NCI-H748 (cell line): ENCODE measurements at regions not wholly inside any gene's neighbourhood (a gene's known extent, or its start where the extent isn't known, plus 50 kb on each side); places are given as distances from the start of the nearest gene placed in this dataset.

Experiments
- DNase-seq: peaks from one replicate; lab custom pipeline; 2025; ENCODE audit not compliant: unreplicated experiment; lab: John Stamatoyannopoulos, UW

DNA sequence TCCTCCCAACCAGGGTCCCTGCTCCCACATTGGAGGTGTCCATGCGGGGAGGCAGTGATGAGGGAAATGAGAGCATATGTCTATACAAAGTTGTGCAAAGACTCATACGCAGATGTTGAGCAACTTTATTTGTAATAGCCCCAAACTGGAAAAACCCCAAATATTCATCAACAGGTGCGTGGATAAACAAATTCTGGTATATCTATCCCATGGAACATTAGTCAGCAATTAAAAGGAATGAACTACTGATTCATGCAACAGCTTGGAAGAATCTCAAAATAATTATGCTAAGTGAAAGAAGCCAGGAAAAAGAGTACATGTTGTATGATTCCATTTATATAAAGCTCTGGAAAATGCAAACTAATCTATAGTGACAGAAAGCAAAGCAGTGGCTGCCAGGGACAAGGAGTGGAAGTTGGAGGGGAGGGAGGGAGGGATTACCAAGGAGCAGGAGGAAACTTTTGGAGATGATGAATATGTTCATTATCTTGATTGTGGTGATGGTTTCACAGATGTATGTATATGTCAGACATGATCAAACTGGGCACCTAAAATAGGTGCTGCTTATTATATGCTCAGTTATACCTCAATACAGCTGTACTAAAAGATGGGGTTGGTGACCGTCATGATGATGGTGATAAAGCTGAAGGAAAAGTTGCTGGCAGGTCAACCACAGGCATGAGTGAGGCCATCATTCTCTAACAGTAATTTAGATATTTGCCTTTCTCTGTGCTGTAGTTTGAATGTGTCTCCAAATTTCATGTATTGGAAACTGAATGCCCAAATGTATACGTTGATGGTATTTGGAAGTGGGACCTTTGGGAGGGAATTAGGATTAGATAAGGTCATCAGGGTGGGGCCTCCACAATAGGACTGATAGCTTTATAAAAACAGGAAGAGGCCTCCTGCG is 270.9 kb downstream of the CYP26B1 start:
- DNase-seq = no peak

DNA sequence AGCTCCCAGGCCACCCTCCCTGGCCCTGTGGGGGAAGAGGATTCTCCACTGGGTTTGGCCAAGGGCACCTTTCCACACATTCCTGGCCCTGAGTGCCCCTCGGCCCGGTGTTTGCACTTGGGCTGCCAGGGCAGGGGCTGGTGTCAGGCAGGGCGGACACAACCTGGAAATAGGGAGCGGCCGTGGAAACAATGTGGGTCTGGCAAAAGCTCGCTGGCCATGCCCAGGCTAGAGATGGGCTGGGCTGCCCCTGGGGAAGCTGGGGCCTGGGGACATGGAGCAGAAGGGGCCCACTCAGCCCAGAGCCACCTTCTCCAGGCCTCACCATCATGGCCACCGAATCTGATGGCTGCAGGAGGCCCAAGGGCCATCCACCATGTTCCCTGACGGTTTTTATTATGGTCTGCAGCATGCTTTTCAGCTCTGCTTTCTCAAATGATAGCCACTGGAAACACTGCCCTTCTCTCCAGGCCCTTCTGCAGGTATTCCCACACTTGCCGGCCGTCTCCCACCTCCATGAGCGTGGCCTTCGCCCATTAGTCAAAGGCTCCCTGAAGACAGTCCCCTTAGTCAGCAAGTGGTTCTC is 275.1 kb downstream of the CYP26B1 start:
- DNase-seq = no peak

DNA sequence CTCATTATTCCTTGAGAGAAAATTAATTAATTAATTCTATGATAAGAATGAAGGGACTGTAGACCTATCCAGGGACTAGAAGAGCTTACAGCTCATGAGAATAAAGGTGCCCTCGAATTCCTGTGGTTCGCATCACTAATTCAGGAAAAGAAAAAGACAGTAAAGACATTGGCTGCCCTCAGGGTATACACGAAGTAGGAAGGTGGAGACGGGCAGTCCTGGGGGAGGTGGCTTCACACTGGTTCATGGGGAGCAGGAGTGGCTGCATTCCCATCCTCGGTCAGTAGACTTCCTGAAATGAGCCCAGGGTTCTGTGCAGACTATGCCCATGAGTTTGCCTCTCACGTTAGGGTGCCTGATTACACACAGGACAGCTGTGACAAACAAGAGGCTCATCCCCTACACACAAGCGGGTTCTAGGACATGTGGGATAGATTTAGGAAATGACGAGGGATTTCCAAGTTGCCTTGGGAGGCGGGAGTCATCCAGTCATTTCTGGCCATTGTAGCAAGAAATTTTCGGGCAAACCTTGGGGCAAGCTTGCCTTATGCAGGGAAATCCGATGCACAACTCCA is 282.2 kb downstream of the CYP26B1 start:
- no peak for DNase-seq

DNA sequence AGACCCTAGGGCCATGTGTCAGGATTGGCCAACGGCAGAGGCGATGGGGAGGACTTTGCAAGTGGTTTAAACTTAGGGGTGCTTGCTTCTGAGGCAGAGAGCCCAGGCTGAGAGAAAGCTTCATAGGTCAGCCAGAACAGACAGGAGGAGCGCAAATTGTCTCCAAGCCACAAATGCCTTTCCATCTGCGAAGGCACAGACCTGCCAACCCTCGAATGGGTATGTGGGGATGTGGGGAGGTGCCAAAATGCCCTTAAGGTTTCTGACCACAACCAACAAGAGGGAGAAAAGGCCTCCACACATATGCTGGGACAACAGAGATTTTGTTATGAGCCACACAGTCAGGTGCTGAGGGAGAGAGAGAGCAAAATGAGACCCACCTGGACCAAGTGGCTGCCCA is 283.6 kb downstream of the CYP26B1 start:
- no peak for DNase-seq

DNA sequence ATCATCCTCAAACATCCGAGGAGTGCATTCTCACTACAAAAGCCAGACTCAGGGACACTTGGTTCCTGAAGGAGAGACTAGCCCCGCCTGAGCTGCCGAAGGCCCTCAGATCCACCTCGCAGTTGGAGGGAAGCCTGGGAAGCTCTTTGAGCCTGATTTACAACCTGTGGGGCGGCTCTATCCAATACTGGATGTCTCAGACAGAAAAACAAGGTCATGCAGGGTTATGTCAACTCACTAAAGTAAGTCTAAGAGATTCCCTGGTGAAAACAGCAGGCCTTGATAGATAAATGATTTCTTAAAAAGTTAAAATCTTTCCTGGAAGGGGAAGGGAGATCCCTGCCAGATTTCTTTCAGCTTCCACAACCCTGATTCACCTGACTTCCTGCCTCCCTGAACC is 284.3 kb downstream of the CYP26B1 start:
- no peak for DNase-seq

DNA sequence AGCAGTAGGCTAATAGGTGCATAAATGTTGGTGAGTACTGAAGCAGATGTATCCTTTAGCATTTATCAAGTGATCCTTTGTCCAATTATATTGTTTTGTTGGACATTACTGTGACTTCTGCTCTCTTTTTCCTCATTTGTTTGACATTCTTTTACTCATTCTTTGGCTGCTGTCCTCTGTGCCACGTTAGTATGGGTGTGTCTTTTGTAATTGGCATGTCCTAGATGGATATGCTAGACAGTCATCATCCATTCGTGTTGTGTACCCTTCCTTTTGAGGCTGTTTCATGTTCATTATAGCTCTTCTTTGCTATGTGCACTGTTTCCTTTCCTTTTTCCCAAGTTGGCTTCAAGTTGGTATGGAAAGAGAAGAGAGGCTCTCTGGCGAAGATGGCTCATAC is 284.7 kb downstream of the CYP26B1 start:
- DNase-seq = no peak

DNA sequence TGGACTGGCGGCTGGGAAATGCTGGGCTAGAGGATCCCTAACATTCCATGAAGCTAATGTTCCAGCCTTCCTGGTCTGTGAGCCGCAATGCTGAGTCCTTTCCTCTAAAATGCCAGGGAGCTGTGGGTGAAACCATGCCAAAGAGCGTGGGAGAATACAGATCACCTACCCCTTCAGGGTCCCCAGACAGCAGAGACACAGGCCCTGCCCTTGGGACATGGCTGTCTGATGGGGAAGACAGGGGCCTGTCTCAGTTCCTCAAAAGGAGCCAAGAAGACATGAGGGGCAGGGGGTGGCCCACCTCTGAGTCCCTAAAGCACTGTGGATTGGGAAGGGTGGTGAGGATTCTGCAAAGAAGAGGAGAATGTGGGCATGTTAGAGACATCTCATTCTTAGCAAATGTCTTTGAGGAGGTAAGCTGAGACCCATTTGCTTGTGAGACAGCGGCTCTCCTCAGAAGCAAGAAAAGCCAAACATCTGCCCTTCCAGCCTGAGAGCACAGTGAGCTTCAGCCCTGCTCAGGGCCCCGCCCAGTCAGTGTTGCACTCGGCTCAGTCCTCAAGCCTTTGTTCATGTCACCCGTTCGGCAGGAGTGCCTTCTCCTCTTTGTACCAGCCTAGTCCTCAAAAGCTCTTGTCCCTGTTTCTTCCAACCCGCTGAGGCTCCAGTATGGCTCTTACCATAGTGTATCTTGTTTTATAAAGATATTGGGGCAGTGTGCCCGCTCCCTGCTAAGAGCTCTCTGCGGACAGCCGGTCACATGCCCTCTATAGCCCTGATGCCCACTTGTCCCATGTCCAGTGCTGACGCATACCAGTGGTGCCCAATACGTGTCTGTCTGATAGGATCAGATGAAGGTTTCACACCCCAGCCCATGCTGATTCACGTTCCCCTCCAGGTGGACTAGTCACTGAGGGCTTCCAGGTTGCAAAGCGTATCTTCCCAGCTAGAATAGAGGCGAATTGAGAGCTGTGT is 286.2 kb downstream of the CYP26B1 start:
- DNase-seq = no peak

DNA sequence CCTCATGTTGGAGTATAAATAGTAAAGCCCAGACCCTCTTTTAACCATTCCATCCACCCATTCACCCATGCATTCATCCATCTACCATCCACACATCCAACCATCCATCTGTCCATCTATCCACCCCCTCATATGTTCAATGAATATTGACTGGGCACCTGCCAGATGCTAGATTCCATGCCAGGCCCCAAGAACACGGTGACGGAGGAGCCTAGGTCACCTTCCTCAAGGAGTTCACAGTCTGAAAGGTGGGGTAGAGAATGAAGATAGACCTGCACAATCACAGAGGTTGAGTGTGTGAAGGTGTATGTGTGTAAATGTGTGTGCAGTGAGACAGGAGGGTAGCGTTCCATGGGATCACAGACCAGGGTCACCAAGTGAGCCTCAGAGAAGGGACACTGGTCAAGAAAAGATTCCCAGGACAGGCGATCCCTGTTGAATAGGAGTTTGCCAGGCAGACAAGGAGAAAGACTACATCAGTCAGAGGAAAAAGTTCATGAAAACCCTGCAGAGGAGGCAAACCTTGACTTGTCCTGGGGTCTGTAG is 287.2 kb downstream of the CYP26B1 start:
- no peak for DNase-seq

DNA sequence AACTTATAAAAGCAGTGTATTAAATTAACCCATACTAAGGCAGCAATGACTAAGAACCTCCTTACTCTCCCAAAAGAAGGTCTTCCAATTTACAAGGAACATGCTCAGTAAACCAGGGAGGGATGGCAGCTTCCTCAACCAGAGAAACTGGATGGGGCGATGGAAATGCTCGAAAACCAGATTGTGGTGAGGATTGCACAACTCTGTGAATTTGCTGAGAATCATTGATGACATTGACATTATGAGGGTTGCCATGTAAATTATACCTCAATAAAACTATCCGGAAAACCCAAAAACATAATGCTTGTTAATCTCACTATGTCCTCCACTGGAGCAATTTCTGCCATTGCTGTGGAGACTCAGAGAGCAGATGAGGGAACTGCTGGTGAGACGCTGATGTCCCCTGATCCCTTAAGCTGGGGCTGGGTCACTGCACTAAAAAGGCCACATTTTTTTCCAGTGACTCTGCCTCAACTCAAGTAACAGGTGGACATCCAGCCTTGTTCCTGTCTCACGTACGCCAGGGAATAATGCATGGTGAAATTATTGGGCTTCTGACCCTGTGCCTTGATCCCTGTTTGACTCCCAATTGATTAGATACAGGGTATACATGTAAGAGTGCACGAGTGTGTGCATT is 288.3 kb downstream of the CYP26B1 start:
- no peak for DNase-seq

DNA sequence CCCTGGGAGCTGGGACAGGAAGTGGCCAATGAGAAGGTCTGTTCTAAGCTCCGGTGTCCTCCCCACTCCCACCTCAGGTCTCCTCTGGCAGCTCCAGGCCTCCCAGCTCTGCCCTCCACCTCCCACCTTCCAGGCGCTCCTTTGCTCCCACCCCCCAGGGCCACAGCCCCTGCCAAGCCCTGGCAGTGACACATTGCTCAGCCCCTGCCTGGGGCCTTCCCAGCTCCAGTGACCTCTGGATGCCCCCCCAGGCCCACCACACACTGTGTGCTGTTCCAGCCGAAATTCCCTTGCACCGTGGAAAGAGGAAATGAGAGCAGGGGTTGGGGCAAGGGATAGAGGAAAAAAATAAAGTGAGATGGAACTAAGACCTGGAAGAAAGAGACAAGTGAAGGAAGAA is 289.6 kb downstream of the CYP26B1 start:
- no peak for DNase-seq

DNA sequence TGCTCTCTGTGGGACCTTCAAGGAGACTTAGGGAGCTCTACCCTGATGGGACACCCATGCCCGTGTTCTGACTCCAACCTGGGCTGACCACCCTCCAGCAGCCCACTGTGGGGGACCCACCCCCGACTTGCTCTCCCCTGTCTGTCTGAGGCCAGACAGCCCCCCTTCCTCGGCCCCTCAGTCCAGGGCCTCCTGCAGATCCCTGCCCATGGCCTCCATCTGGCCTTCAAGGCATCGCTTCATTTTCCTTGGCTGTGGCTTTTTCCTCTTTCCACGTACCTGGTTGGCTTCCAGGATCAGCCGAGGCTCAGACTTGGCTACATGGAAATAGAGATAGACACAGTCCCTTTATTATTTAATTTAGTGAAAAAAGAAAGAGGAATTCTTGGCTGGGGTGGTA is 290.0 kb downstream of the CYP26B1 start:
- no peak for DNase-seq

DNA sequence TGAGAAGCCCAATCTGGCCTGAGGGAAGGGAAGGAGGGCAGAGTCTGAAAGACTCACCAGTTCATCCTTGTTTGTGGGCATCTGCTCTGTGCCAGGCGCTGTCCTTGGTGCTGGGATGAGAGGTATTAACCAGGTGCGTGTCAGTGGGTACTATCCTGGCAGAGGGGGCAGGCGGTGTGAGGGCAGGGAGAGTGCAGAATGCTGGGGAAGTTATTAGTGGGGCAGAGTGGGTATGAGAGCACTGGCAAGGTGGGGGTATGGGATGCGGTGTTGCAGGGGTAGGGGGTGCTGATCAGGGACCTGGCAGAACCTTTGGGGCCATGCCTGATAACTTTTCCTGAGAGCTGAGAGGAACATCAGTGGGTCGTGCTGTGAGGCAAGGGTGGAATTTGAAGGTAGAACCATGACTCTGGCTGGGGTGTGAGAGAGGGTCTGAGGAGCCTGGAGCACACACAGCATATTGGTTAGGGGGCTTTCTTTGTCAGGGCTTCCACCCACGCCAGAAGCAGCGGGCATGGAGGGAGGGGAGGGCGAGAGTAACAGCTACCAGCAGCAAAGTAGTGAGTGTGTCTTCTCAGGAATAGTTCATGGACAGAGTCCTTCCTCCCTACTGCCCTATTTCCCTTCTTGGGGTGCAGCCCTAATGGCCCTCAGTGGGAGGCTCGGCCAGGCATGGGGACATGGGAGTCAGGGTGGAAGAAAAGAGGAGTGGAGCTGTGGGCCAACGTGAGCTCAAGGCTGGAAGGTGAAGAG is 290.7 kb downstream of the CYP26B1 start:
- no peak for DNase-seq

DNA sequence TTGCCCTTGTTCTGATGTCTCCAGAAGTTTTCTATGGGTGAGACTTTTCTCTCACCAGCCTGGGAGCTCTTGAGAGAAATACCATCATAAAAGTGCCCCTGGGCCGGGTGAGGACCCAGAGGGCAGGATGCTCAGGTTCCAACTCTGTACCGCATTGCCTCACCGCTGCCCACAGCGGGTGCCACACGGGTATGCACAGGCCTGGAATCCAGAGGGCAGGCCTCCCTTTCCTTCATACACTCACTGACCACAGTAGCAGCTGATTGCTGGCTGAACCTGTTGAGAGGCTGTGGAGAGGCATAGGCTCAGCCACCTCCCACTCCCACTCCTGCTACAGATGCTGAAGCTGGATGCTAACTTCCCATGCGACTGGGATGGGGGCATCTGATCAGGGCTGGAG is 293.8 kb downstream of the CYP26B1 start:
- DNase-seq = no peak

DNA sequence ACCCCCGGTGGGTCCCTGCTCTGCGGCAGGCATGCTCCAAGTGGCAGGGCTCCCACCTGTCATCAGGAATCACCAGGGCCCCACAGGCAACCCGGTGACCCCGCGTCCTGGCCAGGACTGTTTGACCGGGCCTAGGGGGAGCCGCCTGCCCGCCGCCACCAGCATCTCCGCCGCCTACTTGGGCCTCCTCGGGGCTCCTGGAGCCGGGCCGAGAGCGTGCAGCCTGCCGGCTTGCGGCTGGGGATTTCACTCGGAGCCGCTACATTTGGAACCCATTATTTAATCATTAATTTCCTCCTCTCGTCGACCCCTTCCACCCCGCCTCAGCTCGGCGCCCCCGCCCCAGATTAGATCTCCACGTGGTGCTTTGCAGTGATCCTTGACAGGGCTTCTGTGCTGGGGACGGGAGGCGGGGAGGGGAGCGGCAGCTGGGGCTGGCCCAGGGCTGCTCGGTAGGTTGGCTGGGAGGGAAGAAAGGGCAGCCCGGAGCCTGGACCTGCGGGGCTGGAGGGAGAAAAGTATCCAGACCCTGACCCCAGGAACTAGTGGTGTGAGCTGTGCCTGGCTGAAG is 295.4 kb downstream of the CYP26B1 start:
- no peak for DNase-seq

DNA sequence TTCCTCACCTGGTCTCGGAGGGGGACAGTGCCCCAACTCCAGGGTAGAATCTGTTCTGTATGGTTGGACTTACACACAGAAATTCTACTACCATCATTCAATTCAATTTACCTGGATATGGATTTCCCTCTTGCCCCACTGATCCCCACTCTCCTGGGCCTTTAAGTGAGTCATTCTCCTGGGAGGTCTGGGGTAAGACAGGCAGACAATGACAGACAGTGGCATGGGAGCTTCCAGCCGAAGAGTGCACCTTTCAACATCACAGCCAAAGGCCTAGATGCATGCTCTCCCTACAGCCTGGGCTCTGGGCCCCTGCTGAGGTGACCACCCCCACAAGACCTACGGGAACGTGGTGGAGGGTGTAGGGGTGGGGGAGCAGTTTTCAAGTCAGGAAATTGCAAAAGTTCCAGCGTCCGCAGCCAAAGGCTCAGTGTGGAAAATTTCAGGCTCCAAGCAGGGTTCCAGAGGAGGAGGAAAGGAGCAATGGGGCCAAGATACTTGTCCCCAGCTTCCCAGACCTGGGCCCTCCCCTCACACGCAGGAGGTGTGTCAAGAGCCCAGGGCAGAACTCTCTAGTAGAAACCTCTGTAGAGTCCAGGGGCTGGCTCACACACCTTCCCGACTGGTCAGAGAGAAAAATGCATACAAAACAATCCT is 296.4 kb downstream of the CYP26B1 start:
- DNase-seq = no peak

DNA sequence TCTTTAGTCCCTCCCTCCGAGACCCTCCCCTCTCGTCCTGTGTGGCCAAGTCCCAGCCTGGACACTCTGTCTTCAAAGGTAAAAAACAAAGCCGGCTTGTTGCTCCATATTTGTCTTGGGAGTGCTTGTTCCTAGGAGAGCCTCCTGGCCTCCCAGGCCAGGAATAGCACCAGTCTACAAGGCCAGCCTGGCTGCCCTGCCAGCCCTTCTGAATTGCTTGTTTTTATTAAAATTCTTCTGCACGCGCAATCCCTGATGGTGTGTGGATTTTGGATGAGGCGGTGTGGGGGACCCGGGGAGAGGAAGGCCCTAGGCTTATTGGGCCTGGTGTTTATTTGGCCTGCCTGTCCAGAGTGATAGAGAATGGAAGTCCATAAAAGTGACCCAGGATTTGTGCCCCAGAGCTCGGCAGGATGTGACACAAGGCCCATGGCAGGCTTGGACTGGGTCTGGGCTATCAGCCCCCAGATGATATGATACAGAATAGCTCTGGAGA is 297.3 kb downstream of the CYP26B1 start:
- no peak for DNase-seq

DNA sequence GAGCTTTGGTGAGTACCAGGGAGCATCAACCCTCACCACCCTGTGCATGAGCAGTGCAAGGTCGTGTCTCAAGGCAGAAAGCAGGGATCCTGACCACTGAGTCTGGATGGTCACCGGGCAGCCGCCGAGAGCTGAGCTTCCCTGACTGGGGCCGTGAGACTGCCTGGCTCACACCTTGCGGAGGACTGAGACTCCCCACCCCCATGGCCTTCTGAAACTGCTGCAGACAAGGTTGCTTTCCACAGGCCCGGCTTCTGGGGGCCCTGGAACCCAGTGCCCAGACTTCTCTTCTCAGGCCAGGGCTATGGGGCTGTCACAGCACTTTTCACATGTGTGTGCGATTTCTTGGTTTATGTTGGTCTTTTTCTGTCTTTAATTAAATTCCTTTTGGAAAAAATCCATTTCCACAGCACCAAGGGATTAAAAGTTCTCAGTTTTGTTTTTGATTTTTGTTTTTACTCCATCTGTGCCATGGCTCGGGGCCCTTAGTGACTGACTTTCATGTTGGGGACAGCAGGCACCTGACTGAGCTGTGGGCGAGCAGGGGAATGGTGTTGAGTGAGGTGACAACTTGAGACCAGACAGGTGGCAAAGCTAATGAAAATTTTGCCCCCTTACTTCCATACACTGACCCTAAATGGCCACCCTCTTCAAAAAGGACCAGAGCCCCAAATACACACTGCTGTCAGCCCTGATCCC is 297.9 kb downstream of the CYP26B1 start:
- no peak for DNase-seq

DNA sequence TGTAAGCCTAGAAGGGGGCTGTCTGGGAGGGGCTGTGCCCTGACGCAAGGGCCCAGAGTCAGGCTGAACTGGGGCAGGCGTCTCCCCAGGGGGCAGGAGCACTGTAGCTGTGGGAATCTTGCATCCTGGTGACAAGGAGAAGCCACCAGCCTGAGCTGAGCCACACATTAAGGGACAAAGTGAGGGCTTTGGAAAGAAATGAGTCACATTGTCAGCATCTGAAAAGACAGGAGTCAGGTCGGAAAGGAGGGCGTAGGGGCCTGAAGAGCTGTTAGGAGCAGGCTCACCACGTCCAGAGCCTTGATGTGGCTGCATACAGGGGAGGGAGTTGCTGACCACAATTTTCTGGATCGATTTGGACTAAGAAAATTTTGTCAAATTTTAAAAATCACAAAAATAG is 298.6 kb downstream of the CYP26B1 start:
- DNase-seq = no peak
